ENCODE measurements at regions not wholly inside any gene's neighbourhood (a gene's known extent, or its start where the extent isn't known, plus 50 kb on each side); places are given as distances from the start of the nearest gene placed in this dataset.

- Histone ChIP-seq H3K27ac (no peak overlapping the region), H3K27me3 (replicated peaks) (no peaks in the 10 kb centered on the region), H3K36me3 (no peaks in the 10 kb centered on the region), H3K4me1 (replicated peaks) (no peaks in the 10 kb centered on the region), H3K9me3 (replicated peaks) (no peaks in the 10 kb centered on the region), H3K4me3 (no peak overlapping the region)
- no peak for DNase-seq (ENCODE audit: low read depth in 1 of 2, low spot score in 2 of 2)
Measured at GRCh38 chr18:33517950-33518349, 60.1 kb upstream of the ASXL3 start.

GRCh38 chr18:33513027-33513426 lies 65.0 kb upstream of the ASXL3 start:
- DNase-seq (ENCODE audit: low read depth in 1 of 2, low spot score in 2 of 2): no peak
- Histone ChIP-seq H3K4me1 (replicated peaks) (no peaks in the 10 kb centered on the region), H3K9me3 (replicated peaks) (no peaks in the 10 kb centered on the region), H3K4me3 (no peak overlapping the region), H3K27ac (no peak overlapping the region), H3K36me3 (no peaks in the 10 kb centered on the region), H3K27me3 (replicated peaks) (no peaks in the 10 kb centered on the region)

GRCh38 chr18:33507019-33507418 lies 66.5 kb upstream of the CCDC178 start:
- no peak overlapping the region for H3K4me3 ChIP-seq
- H3K36me3 ChIP-seq: no peaks in the 10 kb centered on the region
- H3K27ac ChIP-seq: no peak overlapping the region
- no peaks in the 10 kb centered on the region; the same call in 1 of the 2 replicates for H3K27me3 ChIP-seq (replicated peaks)
- DNase-seq (ENCODE audit: low read depth in 1 of 2, low spot score in 2 of 2): no peak
- H3K4me1 ChIP-seq (replicated peaks): no peaks in the 10 kb centered on the region
- no peaks in the 10 kb centered on the region for H3K9me3 ChIP-seq (replicated peaks)

- H3K27me3 ChIP-seq (replicated peaks): no peaks in the 10 kb centered on the region; the same call in 1 of the 2 replicates
Measured at GRCh38 chr18:33505798-33506197, 65.3 kb upstream of the CCDC178 start.

DNA sequence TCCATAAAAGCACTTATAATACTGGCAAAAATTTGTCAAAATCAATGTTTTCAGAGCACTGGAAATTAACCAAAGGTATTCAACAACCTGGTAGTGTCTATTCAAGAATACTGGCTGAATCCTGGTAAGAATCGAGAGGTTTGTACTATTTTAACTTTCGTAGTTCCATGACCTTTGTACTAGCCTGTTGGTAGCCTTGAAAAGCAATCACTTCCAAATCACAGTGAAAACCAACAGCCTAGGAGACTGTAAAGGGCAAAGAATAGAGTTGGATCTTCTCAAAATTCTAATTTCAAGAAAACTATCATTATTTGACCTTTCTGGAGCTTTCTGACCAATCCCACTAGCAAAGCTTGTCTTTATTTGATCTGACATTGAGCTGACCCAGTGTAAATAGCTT lies 64.8 kb upstream of the CCDC178 start:
- Histone ChIP-seq H3K36me3 (no peaks in the 10 kb centered on the region), H3K27me3 (replicated peaks) (no peaks in the 10 kb centered on the region; the same call in 1 of the 2 replicates), H3K4me1 (replicated peaks) (no peaks in the 10 kb centered on the region), H3K27ac (no peak overlapping the region), H3K9me3 (replicated peaks) (no peaks in the 10 kb centered on the region), H3K4me3 (no peak overlapping the region)
- DNase-seq (ENCODE audit: low read depth in 1 of 2, low spot score in 2 of 2): no peak

More at GRCh38 chr18:33505798-33506197, 65.3 kb upstream of the CCDC178 start:
- Histone ChIP-seq H3K4me3 (no peak overlapping the region), H3K4me1 (replicated peaks) (no peaks in the 10 kb centered on the region), H3K36me3 (no peaks in the 10 kb centered on the region), H3K27ac (no peak overlapping the region), H3K9me3 (replicated peaks) (no peaks in the 10 kb centered on the region)
- DNase-seq (ENCODE audit: low read depth in 1 of 2, low spot score in 2 of 2): no peak

DNA sequence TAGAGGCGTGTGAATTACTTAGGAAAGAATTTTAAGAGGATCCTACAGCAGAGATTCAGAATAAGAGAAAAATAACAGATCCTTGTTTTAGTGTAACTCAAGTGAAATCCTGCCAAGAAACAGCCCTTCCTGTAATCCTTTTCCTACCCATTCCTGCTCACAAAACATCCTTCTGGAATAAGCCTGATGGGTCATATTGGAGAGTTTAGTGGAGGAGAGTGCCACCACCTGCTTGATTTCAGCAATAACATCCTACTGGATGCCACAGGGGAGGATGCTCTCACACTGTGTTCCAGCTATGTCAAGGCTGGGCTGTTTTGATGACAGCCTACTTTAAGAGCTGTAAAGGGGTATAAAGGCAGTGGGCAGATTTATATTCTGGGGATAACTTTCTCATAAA lies 54.8 kb upstream of the CCDC178 start:
- Histone ChIP-seq H3K4me3 (no peak overlapping the region), H3K27me3 (replicated peaks) (no peaks in the 10 kb centered on the region), H3K27ac (no peak overlapping the region), H3K4me1 (replicated peaks) (no peaks in the 10 kb centered on the region), H3K9me3 (replicated peaks) (no peaks in the 10 kb centered on the region), H3K36me3 (no peaks in the 10 kb centered on the region)
- DNase-seq (ENCODE audit: low read depth in 1 of 2, low spot score in 2 of 2): peak in 1 of 2 experiments; percentile 2
